T-helper 22 cell (primary cell): ENCODE measurements at regions not wholly inside any gene's neighbourhood (a gene's known extent, or its start where the extent isn't known, plus 50 kb on each side); places are given as distances from the start of the nearest gene placed in this dataset.

Experiments
- DNase-seq: peaks from one replicate; pipeline ENCODE4 v3.0.0-alpha.2; 2020; ENCODE audit warnings: low read depth

- DNase-seq = no peak
These were observed 547.2 kb downstream of the CSNK1G3 start for GRCh38 chr5:124059200-124059599.

GRCh38 chr5:124057724-124058231 lies 545.8 kb downstream of the CSNK1G3 start:
- DNase-seq = no peak

GRCh38 chr5:124056991-124057723 lies 545.2 kb downstream of the CSNK1G3 start:
- DNase-seq = no peak

- no peak for DNase-seq
These were observed 544.5 kb downstream of the CSNK1G3 start for GRCh38 chr5:124056326-124056990.

GRCh38 chr5:124055751-124056150 lies 543.8 kb downstream of the CSNK1G3 start:
- DNase-seq = no peak

- DNase-seq = no peak
These were observed 542.6 kb downstream of the CSNK1G3 start for GRCh38 chr5:124054564-124054963.

- no peak for DNase-seq
These were observed 541.4 kb downstream of the CSNK1G3 start for GRCh38 chr5:124053340-124053739.

GRCh38 chr5:124052201-124052600 lies 540.2 kb downstream of the CSNK1G3 start:
- no peak for DNase-seq

GRCh38 chr5:124050120-124050770 lies 538.3 kb downstream of the CSNK1G3 start:
- DNase-seq = no peak

GRCh38 chr5:124045412-124045811 lies 533.4 kb downstream of the CSNK1G3 start:
- DNase-seq = no peak

GRCh38 chr5:124044613-124045012 lies 532.6 kb downstream of the CSNK1G3 start:
- DNase-seq = no peak

GRCh38 chr5:124043456-124043855 lies 531.5 kb downstream of the CSNK1G3 start:
- DNase-seq = no peak

- no peak for DNase-seq
These were observed 528.8 kb downstream of the CSNK1G3 start for GRCh38 chr5:124040799-124041198.

GRCh38 chr5:124039410-124039809 lies 527.4 kb downstream of the CSNK1G3 start:
- DNase-seq = no peak

- DNase-seq = no peak
These were observed 524.8 kb downstream of the CSNK1G3 start for GRCh38 chr5:124036786-124037185.

- DNase-seq = no peak
These were observed 523.0 kb downstream of the CSNK1G3 start for GRCh38 chr5:124034963-124035362.

- no peak for DNase-seq
These were observed 522.2 kb downstream of the CSNK1G3 start for GRCh38 chr5:124034083-124034700.

- no peak for DNase-seq
These were observed 518.1 kb downstream of the CSNK1G3 start for GRCh38 chr5:124030043-124030491.

GRCh38 chr5:124027441-124027840 lies 515.5 kb downstream of the CSNK1G3 start:
- DNase-seq = no peak

- DNase-seq = no peak
These were observed 513.4 kb downstream of the CSNK1G3 start for GRCh38 chr5:124025306-124025845.

GRCh38 chr5:124022966-124023365 lies 511.0 kb downstream of the CSNK1G3 start:
- no peak for DNase-seq

GRCh38 chr5:124021776-124022175 lies 509.8 kb downstream of the CSNK1G3 start:
- DNase-seq = no peak
